ENCODE measurements at regions not wholly inside any gene's neighbourhood (a gene's known extent, or its start where the extent isn't known, plus 50 kb on each side); places are given as distances from the start of the nearest gene placed in this dataset.

DNA sequence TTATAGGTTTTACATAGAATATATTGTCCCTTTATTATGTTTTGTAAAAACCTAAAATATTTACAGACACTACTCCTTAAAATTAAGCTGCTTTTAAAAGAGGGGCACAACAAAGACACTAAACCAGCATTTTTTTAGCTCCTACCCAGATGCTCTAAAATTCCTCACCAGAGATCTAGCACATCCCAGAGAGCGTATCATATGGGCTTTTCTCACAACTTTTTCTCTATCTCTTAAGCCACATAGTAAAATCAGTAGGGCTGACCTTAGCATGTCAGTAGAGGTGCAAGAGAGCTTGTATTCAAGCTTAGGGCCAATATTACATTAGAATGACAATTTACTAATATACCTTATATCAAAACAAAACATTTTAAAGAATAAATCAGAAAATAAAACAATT is 216.3 kb downstream of the TMX3 start:
- peaks cover 0 to 10% (median 0%) of the 10 kb centered on the region in 4 donors for H3K4me1 ChIP-seq
- no peak overlapping the region for H3K27ac ChIP-seq
- H3K9me3 ChIP-seq, result no peaks in the 10 kb centered on the region
- H3K36me3 ChIP-seq, result no peaks in the 10 kb centered on the region
- WGBS, 2 donors, result 93 to 100% methylated on average over 1 of the region's 1 CpG
- no peaks in the 10 kb centered on the region for H3K27me3 ChIP-seq
- DNase-seq (ENCODE audit: low spot score in 2 of 2), result no peak
- no peak for TF ChIP-seq EP300 (IDR thresholded peaks at IDR 0.05)
- TF ChIP-seq, protein P1, sequence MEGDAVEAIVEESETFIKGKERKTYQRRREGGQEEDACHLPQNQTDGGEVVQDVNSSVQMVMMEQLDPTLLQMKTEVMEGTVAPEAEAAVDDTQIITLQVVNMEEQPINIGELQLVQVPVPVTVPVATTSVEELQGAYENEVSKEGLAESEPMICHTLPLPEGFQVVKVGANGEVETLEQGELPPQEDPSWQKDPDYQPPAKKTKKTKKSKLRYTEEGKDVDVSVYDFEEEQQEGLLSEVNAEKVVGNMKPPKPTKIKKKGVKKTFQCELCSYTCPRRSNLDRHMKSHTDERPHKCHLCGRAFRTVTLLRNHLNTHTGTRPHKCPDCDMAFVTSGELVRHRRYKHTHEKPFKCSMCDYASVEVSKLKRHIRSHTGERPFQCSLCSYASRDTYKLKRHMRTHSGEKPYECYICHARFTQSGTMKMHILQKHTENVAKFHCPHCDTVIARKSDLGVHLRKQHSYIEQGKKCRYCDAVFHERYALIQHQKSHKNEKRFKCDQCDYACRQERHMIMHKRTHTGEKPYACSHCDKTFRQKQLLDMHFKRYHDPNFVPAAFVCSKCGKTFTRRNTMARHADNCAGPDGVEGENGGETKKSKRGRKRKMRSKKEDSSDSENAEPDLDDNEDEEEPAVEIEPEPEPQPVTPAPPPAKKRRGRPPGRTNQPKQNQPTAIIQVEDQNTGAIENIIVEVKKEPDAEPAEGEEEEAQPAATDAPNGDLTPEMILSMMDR (IDR thresholded peaks at IDR 0.05), result no peak
- no peak overlapping the region for H3K4me3 ChIP-seq

DNA sequence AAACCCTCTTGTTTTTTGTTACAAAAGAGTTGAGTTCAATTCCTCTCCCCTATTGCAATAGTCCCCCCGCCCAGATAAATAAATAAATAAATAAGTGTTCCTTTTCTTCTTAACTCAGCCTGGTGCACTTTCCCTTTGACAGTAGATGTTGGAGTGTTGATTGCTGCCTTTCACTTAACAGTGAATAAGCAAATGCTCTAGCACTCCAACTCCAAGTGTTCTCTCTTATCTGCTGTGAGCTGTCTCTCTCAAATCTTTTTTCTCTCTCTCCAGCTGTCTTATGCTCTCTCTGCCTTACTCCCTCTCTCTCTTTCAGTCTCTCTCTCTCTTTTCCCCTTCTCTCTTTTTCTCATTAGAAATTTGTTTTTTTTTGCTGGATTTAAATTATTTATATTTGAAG is 216.7 kb downstream of the TMX3 start:
- Histone ChIP-seq H3K4me1 (peaks cover 0 to 10% (median 0%) of the 10 kb centered on the region in 4 donors), H3K36me3 (no peaks in the 10 kb centered on the region), H3K27ac (no peak overlapping the region), H3K9me3 (no peaks in the 10 kb centered on the region), H3K27me3 (no peaks in the 10 kb centered on the region), H3K4me3 (no peak overlapping the region)
- 91 to 96% methylated on average over 1 of the region's 1 CpG for WGBS, 2 donors
- no peak for DNase-seq (ENCODE audit: low spot score in 2 of 2)
- TF ChIP-seq POLR2A (IDR thresholded peaks at IDR 0.05), result no peak
- no peak for TF ChIP-seq EP300 (IDR thresholded peaks at IDR 0.05)

DNA sequence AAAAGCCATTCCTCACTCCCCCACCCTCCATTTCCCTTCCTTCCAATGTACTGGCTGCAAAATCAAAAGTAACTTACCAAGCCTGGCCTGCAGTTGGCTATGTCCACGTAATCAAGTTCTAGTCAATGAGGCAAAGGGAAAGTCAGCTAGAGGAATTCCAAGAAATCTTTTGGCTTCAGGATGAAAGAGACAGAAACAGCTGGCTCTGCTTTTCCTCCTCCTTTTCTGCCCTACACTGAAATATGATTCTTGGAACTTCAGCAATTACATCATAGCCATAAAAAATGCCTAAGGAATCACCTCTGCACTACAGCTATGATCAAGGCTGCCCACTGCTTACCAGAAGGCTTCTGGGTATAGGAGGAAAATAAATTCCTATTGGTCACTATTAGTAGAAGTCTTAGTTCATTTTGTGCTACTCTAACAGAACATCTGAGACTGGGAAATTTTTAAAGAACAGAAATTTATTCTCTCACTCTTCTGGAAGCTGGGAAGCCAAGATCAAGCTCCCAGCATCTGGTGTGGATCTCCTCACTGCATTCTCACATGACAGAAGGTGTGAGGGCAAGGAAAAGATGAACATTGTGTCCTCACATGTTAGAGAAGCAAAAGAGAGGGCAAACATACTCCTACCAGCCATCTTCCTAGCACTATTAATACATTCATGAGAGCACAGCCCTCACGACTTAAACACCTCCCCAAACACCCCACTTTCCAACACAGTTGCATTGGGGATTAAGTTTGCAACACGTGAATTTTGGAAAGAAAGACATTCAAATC is 219.9 kb downstream of the TMX3 start:
- Histone ChIP-seq H3K9me3 (no peaks in the 10 kb centered on the region), H3K4me1 (peaks cover 0 to 10% (median 0%) of the 10 kb centered on the region in 4 donors), H3K27ac (peak overlapping the region in 1 of 4 donors; percentile 38), H3K36me3 (no peaks in the 10 kb centered on the region), H3K27me3 (no peaks in the 10 kb centered on the region), H3K4me3 (no peak overlapping the region)
- TF ChIP-seq POLR2A (IDR thresholded peaks at IDR 0.05) (no peak), EP300 (IDR thresholded peaks at IDR 0.05) (no peak)
- TF ChIP-seq, protein P1 (IDR thresholded peaks at IDR 0.05), result no peak
- 43 to 45% methylated on average over 3 of the region's 3 CpGs for WGBS, 2 donors
- no peak for DNase-seq (ENCODE audit: low spot score in 2 of 2)

DNA sequence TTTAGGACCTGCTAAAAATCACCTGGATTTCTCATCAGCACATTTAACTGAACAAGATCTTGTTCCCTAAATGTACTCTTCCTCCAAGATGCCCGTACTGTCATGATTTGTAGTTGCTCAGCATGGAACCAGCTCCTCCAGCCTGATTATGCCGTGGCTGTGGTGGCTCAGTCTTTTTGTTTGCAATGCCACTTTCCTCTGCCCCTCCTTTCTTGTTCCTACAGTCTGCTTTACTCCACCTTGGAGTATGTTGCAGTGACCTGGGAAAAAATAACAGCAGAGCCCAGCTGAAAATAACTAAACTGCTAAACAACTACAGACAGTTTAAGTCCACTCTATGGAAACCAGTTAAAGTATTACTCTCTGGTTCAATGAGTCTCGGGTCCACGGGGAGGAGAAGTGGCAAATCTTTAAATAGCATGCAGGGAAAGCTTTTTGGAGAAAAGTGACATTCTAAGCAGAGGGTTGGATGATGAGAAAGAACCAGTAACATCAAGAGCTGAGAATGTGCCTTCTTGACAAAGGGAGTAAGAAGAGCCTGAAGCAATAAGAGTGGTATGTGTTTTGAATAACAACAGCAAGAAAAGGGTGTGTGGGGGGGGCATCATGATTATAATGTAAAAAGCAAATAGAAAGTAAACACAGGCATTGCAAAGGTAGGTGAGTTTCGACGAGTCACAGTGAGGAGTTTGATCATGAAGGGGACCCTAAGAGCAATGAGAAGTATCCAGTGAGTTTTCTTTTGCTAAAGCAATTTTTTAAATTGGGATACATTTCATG is 225.7 kb downstream of the TMX3 start:
- H3K9me3 ChIP-seq, result no peaks in the 10 kb centered on the region
- no peak overlapping the region for H3K27ac ChIP-seq
- H3K4me3 ChIP-seq, result no peak overlapping the region
- no peak for TF ChIP-seq POLR2A (IDR thresholded peaks at IDR 0.05)
- TF ChIP-seq, protein P1 (IDR thresholded peaks at IDR 0.05), result no peak
- no peak for TF ChIP-seq EP300 (IDR thresholded peaks at IDR 0.05)
- no peaks in the 10 kb centered on the region for H3K27me3 ChIP-seq
- 33 to 36% methylated on average over 6 of the region's 6 CpGs for WGBS, 2 donors
- H3K36me3 ChIP-seq, result no peaks in the 10 kb centered on the region
- no peak for DNase-seq (ENCODE audit: low spot score in 2 of 2)
- H3K4me1 ChIP-seq, result no peaks in the 10 kb centered on the region

DNA sequence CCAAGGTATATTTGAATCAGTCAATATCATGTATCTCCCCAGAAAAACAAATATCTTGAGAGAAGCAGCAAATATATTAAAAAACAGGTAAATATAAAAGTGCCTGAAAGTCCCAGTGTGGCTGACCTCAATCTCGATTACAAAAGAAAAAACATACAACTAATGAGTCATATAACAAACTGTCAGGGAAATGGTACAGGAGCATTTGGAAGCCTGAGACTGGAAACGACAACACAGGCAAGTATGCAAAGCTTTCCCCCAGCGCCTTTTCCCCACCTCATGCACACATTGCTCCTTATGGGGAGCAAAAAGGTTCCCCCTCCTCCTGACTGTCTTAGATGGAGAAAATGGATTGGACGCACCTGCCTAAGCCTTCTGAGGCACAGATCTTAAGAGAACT is 230.7 kb downstream of the TMX3 start:
- H3K4me1 ChIP-seq, result no peaks in the 10 kb centered on the region
- H3K36me3 ChIP-seq, result no peaks in the 10 kb centered on the region
- no peaks in the 10 kb centered on the region for H3K27me3 ChIP-seq
- DNase-seq (ENCODE audit: low spot score in 2 of 2), result no peak
- H3K27ac ChIP-seq, result no peak overlapping the region
- 80 to 85% methylated on average over 4 of the region's 4 CpGs for WGBS, 2 donors
- no peak overlapping the region for H3K4me3 ChIP-seq
- H3K9me3 ChIP-seq, result no peaks in the 10 kb centered on the region
- TF ChIP-seq EP300 (IDR thresholded peaks at IDR 0.05) (no peak), POLR2A (IDR thresholded peaks at IDR 0.05) (no peak)
- TF ChIP-seq, protein P1 (IDR thresholded peaks at IDR 0.05), result no peak
